K562 (cell line): ENCODE measurements at regions not wholly inside any gene's neighbourhood (a gene's known extent, or its start where the extent isn't known, plus 50 kb on each side); places are given as distances from the start of the nearest gene placed in this dataset.

ENCODE experiments used
- ATAC-seq: fragments of 200-7000 bp; cut with Tn5 transposase; 3 replicates; pipeline ENCODE4 v1.9.1; 2020; ENCODE audit warnings: moderate library complexity
- BruUV-seq: library from RNA; stranded (reverse); fragments of 400-500 nt; replicated peaks from 2 replicates; lab custom pipeline; 2021; lab: Mats Ljungman, UMichigan
- CTCF ChIA-PET: fragments of 300-600 bp; formaldehyde crosslinking; extraction: SDS; loops from one replicate; lab custom pipeline; 2021; ENCODE audit warnings: low intra/inter-chr PET ratio; lab: Yijun Ruan, JAX
- POLR2A ChIA-PET: fragments of 300-600, 350-650 bp; sonication (Branson Sonifier 250); formaldehyde crosslinking; extraction: SDS; loops from one replicate; lab custom pipeline; 2021; ENCODE audit warnings: antibody characterized with exemption, inconsistent platforms; lab: Yijun Ruan, JAX
- DNase-seq, 4 experiments: peaks; one replicate each; pipeline versions ENCODE4 v3.0.0 to v3.0.0-alpha.2; 2011 to 2018; ENCODE audit warnings: low spot score in 3 of 4, mixed read lengths in 3 of 4; ENCODE audit errors: extremely low read depth in 1 of 4
- FAIRE-seq: peaks from 2 replicates; lab custom pipeline; 2011; peaks lifted over from hg19 to GRCh38; lab: Jason Lieb, UNC
- H2AFZ ChIP-seq: 2 replicates; pipeline ENCODE4 v1.6.0; 2011; ENCODE audit warnings: low read depth, low read length, control low read depth, inconsistent platforms
- H3K27ac ChIP-seq: fragments of 200-600 bp; 3 replicates; pipeline ENCODE4 v1.8.0; 2011; ENCODE audit warnings: low read depth, mild to moderate bottlenecking, control low read depth, inconsistent platforms, low read length, moderate library complexity, mixed read lengths; ENCODE audit errors: extremely low read depth
- H3K27me3 ChIP-seq, 2 experiments: fragments of 300-600 bp in 1 of 2; 2 replicates in 1 of 2; 3 replicates in 1 of 2; pipeline versions ENCODE4 v1.6.0 to v1.8.0; 2011; ENCODE audit warnings: inconsistent platforms in 2 of 2, low read length in 2 of 2, mild to moderate bottlenecking in 1 of 2, mixed read lengths in 1 of 2, moderate library complexity in 1 of 2; ENCODE audit not compliant: control insufficient read depth in 2 of 2, insufficient read depth in 2 of 2
- H3K36me3 ChIP-seq: fragments of 300-600 bp; 3 replicates; pipeline ENCODE4 v1.8.0; 2011; ENCODE audit warnings: mild to moderate bottlenecking, low read length, inconsistent platforms; ENCODE audit not compliant: control insufficient read depth, insufficient read depth
- H3K4me1 ChIP-seq, 2 experiments: fragments of 200-600 bp in 1 of 2; replicated peaks in 1 of 2; 2 replicates in 1 of 2; 3 replicates in 1 of 2; pipeline versions ENCODE4 v1.5.1 to v1.8.0; 2011; ENCODE audit warnings: inconsistent platforms in 2 of 2, low read length in 2 of 2, mild to moderate bottlenecking in 1 of 2, mixed read lengths in 1 of 2, moderate library complexity in 1 of 2; ENCODE audit not compliant: control insufficient read depth in 2 of 2, insufficient read depth in 2 of 2
- H3K4me2 ChIP-seq: 2 replicates; pipeline ENCODE4 v1.6.1; 2011; ENCODE audit warnings: low read length, control low read depth, inconsistent platforms, mixed read lengths; ENCODE audit not compliant: insufficient read depth
- H3K4me3 ChIP-seq: fragments of 200-600 bp; sonication (generic), shearing (Covaris generic); 2 replicates; pipeline ENCODE4 v1.5.1; 2016; ENCODE audit warnings: control low read depth, inconsistent platforms
- H3K79me2 ChIP-seq: fragments of 200-600 bp; 3 replicates; pipeline ENCODE4 v1.8.0; 2011; ENCODE audit warnings: low read length, inconsistent platforms; ENCODE audit not compliant: control insufficient read depth, insufficient read depth
- H3K9ac ChIP-seq, 2 experiments: 2 replicates each; pipeline versions ENCODE4 v1.6.0 to v1.6.1; 2011; ENCODE audit warnings: low read depth in 2 of 2, low read length in 2 of 2, control low read depth in 1 of 2, inconsistent platforms in 1 of 2, mild to moderate bottlenecking in 1 of 2, mixed read lengths in 1 of 2; ENCODE audit not compliant: insufficient read depth in 1 of 2
- H3K9me1 ChIP-seq: one replicate; pipeline ENCODE4 v1.6.0; 2011; ENCODE audit warnings: inconsistent platforms, mild to moderate bottlenecking, low read length, moderate library complexity; ENCODE audit not compliant: control insufficient read depth, insufficient read depth
- H3K9me3 ChIP-seq: replicated peaks from 2 replicates; pipeline ENCODE4 v1.5.1; 2011; ENCODE audit warnings: low read depth, low read length, inconsistent platforms; ENCODE audit not compliant: control insufficient read depth, insufficient read depth
- H4K20me1 ChIP-seq: replicated peaks from 2 replicates; pipeline ENCODE4 v1.6.1; 2011; ENCODE audit warnings: low read length, inconsistent platforms, mixed read lengths; ENCODE audit not compliant: control insufficient read depth, insufficient read depth
- WGBS: fragments of 100-300 bp; shearing (Covaris generic); methylation state at CpG from one replicate; pipeline ENCODE4 v1.1.6; 2016; ENCODE audit warnings: low coverage, mixed read lengths; ENCODE audit not compliant: insufficient coverage; ENCODE audit errors: missing lambda C conversion rate; 5-methylcytosine and 5-hydroxymethylcytosine counted together
- in situ Hi-C: fragments of 300-500 bp; cut with MboI; formaldehyde crosslinking; loops from 4 replicates; pipeline ENCODE4 v1.15.0; 2018; ENCODE audit warnings: inconsistent platforms, mixed read lengths
- intact Hi-C: fragments of 100-400 bp; cut with micrococcal nuclease; formaldehyde crosslinking; loops from 2 replicates; pipeline ENCODE4 v1.14.2; 2022
- TF ChIP-seq, protein P1 (sequence below): fragments of 200-600 bp; sonication (generic); IDR thresholded peaks from one replicate; pipeline ENCODE4 v1.6.1; 2012; ENCODE audit warnings: mild to moderate bottlenecking, low read depth, low read length, inconsistent platforms
- TF ChIP-seq, protein P2 (sequence below): fragments of 450-650 bp; IDR thresholded peaks from 2 replicates; pipeline ENCODE4 v1.6.1; 2016

DNA sequence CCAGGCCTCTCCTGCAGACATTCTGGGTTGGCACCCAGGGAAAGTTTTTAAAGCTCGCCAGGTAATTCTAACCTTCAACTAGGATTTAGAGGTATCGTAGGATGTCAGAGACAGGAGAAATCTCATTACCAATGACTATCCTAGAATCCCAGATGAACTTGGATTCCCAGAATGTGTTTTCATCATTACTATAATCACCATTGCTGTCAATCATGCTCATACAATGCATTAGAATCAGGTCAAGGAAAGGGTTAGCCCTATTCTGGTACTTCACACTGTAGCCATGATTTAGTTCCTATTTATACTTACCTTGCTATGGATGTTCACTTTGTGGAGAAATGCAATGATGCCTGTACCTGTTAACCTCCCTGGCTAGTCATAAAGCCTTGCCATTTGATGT lies 67.0 kb upstream of the GPR158 start:
- Histone ChIP-seq H3K79me2 (no peaks in the 10 kb centered on the region), H3K27me3 (no peaks in the 10 kb centered on the region), H3K9me3 (no peaks in the 10 kb centered on the region), H3K4me3 (no peak overlapping the region), H3K4me1 (peaks cover 4 to 11% of the 10 kb centered on the region in 2 experiments; a peak in 3 of 5 replicates), H2AFZ (no peak overlapping the region), H3K9me1 (no peaks in the 10 kb centered on the region), H3K36me3 (no peaks in the 10 kb centered on the region), H4K20me1 (no peaks in the 10 kb centered on the region)
- intact Hi-C loops (loop anchor here (10.0 kb wide), 1 partner anchor 597 kb away; no protein-coding TSS in a partner anchor), in situ Hi-C loops (no loop called here)
- BruUV-seq, result no TSS peak
- ChIA-PET POLR2A (interaction anchor here (0.5 kb wide), 1 partner anchor 304 kb away, joined by 3 read pairs; no protein-coding TSS in a partner anchor), CTCF (no interaction called here)
- 56% methylated on average over 2 of the region's 2 CpGs for WGBS
- TF ChIP-seq, protein P1, sequence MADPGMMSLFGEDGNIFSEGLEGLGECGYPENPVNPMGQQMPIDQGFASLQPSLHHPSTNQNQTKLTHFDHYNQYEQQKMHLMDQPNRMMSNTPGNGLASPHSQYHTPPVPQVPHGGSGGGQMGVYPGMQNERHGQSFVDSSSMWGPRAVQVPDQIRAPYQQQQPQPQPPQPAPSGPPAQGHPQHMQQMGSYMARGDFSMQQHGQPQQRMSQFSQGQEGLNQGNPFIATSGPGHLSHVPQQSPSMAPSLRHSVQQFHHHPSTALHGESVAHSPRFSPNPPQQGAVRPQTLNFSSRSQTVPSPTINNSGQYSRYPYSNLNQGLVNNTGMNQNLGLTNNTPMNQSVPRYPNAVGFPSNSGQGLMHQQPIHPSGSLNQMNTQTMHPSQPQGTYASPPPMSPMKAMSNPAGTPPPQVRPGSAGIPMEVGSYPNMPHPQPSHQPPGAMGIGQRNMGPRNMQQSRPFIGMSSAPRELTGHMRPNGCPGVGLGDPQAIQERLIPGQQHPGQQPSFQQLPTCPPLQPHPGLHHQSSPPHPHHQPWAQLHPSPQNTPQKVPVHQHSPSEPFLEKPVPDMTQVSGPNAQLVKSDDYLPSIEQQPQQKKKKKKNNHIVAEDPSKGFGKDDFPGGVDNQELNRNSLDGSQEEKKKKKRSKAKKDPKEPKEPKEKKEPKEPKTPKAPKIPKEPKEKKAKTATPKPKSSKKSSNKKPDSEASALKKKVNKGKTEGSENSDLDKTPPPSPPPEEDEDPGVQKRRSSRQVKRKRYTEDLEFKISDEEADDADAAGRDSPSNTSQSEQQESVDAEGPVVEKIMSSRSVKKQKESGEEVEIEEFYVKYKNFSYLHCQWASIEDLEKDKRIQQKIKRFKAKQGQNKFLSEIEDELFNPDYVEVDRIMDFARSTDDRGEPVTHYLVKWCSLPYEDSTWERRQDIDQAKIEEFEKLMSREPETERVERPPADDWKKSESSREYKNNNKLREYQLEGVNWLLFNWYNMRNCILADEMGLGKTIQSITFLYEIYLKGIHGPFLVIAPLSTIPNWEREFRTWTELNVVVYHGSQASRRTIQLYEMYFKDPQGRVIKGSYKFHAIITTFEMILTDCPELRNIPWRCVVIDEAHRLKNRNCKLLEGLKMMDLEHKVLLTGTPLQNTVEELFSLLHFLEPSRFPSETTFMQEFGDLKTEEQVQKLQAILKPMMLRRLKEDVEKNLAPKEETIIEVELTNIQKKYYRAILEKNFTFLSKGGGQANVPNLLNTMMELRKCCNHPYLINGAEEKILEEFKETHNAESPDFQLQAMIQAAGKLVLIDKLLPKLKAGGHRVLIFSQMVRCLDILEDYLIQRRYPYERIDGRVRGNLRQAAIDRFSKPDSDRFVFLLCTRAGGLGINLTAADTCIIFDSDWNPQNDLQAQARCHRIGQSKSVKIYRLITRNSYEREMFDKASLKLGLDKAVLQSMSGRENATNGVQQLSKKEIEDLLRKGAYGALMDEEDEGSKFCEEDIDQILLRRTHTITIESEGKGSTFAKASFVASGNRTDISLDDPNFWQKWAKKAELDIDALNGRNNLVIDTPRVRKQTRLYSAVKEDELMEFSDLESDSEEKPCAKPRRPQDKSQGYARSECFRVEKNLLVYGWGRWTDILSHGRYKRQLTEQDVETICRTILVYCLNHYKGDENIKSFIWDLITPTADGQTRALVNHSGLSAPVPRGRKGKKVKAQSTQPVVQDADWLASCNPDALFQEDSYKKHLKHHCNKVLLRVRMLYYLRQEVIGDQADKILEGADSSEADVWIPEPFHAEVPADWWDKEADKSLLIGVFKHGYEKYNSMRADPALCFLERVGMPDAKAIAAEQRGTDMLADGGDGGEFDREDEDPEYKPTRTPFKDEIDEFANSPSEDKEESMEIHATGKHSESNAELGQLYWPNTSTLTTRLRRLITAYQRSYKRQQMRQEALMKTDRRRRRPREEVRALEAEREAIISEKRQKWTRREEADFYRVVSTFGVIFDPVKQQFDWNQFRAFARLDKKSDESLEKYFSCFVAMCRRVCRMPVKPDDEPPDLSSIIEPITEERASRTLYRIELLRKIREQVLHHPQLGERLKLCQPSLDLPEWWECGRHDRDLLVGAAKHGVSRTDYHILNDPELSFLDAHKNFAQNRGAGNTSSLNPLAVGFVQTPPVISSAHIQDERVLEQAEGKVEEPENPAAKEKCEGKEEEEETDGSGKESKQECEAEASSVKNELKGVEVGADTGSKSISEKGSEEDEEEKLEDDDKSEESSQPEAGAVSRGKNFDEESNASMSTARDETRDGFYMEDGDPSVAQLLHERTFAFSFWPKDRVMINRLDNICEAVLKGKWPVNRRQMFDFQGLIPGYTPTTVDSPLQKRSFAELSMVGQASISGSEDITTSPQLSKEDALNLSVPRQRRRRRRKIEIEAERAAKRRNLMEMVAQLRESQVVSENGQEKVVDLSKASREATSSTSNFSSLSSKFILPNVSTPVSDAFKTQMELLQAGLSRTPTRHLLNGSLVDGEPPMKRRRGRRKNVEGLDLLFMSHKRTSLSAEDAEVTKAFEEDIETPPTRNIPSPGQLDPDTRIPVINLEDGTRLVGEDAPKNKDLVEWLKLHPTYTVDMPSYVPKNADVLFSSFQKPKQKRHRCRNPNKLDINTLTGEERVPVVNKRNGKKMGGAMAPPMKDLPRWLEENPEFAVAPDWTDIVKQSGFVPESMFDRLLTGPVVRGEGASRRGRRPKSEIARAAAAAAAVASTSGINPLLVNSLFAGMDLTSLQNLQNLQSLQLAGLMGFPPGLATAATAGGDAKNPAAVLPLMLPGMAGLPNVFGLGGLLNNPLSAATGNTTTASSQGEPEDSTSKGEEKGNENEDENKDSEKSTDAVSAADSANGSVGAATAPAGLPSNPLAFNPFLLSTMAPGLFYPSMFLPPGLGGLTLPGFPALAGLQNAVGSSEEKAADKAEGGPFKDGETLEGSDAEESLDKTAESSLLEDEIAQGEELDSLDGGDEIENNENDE, result no peak
- TF ChIP-seq, protein P2, sequence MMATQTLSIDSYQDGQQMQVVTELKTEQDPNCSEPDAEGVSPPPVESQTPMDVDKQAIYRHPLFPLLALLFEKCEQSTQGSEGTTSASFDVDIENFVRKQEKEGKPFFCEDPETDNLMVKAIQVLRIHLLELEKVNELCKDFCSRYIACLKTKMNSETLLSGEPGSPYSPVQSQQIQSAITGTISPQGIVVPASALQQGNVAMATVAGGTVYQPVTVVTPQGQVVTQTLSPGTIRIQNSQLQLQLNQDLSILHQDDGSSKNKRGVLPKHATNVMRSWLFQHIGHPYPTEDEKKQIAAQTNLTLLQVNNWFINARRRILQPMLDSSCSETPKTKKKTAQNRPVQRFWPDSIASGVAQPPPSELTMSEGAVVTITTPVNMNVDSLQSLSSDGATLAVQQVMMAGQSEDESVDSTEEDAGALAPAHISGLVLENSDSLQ, result 0 out of 2 replicates have a peak, but pooled peaks have one; percentile 25
- TF ChIP-seq, all 486 proteins: peak for 1
- no peak overlapping the region for H3K4me2 ChIP-seq
- FAIRE-seq (no peak), DNase-seq (no peak), ATAC-seq (no peak)
- H3K27ac ChIP-seq, result no peak overlapping the region
- no peak overlapping the region for H3K9ac ChIP-seq
